AG04449 (cell line): ENCODE measurements at regions not wholly inside any gene's neighbourhood (a gene's known extent, or its start where the extent isn't known, plus 50 kb on each side); places are given as distances from the start of the nearest gene placed in this dataset.

Experiments
- CTCF ChIA-PET: fragments of 350-600 bp; formaldehyde crosslinking; extraction: SDS; loops from one replicate; lab custom pipeline; 2021; ENCODE audit warnings: antibody characterized with exemption; lab: Yijun Ruan, JAX
- POLR2A ChIA-PET: fragments of 400-600, 350-600 bp; formaldehyde crosslinking; extraction: SDS; loops from one replicate; lab custom pipeline; 2020; ENCODE audit warnings: antibody characterized with exemption, inconsistent platforms; lab: Yijun Ruan, JAX
- DNase-seq: peaks from one replicate; pipeline ENCODE4 v3.0.0-alpha.2; 2010; ENCODE audit warnings: low read depth, low spot score
- H3K4me3 ChIP-seq: 2 replicates; pipeline ENCODE4 v1.5.1; 2011; ENCODE audit warnings: low read depth, mild to moderate bottlenecking, control low read depth, low read length
- CTCF ChIP-seq: IDR thresholded peaks from one replicate; pipeline ENCODE4 v1.5.1; 2011; ENCODE audit warnings: mild to moderate bottlenecking, moderate library complexity, low read length, control low read depth, inconsistent platforms; ENCODE audit not compliant: insufficient read depth; ENCODE audit errors: missing control alignments

- no peak for TF ChIP-seq CTCF
- ChIA-PET POLR2A (no interaction called here), CTCF (no interaction called here)
- DNase-seq, result no peak
- no peak overlapping the region for H3K4me3 ChIP-seq
Measured at GRCh38 chr5:167241436-167242067, 1049.9 kb upstream of the WWC1 start.

DNA sequence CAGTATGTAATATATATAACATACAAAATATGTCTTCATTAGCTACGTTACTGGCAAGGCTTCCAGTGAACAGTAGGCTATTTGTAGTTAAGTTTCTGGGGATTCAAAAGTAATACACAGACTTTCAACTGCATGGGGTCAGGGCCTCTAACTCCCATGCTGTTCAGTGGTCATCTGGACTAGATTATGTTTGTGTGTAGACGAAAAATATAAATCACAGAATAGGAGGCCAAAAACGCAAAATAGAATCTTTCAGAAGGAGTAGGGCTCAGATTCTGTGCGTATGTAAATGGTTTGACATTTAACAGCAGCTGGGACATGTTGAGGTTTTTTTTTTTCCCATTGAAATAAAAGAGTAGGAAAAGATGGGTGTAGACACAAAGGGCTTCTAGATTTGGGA, 1048.7 kb upstream of the WWC1 start:
- DNase-seq, result no peak
- ChIA-PET CTCF (interaction anchor here (0.6 to 1.7 kb wide), 3 partner anchors 12 to 20 kb away, joined by 3 to 6 read pairs (median 3); no protein-coding TSS in a partner anchor), POLR2A (no interaction called here)
- TF ChIP-seq CTCF, result no peak
- H3K4me3 ChIP-seq, result no peak overlapping the region

- H3K4me3 ChIP-seq, result no peak overlapping the region
- no peak for TF ChIP-seq CTCF
- no peak for DNase-seq
- POLR2A ChIA-PET, result no interaction called here
- CTCF ChIA-PET, result interaction anchor here (0.6 to 1.7 kb wide), 5 partner anchors 13 to 322 kb away, joined by 3 to 6 read pairs (median 3); no protein-coding TSS in a partner anchor
Measured at GRCh38 chr5:167243463-167243862, 1048.0 kb upstream of the WWC1 start.

DNA sequence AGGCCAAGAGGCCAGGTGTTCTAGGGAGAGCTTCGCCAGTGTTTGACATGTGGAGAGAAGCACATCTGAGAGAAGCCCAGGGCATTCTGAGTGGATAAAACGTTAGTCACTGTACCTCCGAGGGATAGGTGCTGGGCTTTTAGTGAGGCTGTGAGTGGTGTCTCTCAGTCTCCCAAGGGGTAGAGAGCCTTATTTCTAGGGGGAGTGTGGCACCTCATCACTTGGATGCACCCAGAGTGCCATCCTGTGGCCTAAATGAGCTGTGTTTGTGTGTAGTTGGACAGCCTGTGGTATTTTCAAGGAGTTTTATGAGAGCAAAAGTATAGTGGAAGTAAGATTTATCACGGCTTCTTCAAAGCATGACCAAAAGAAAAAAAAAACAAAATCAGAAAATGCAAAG, 1046.9 kb upstream of the WWC1 start:
- peak; percentile 58 for TF ChIP-seq CTCF
- POLR2A ChIA-PET, result no interaction called here
- CTCF ChIA-PET, result interaction anchor here (0.6 to 1.7 kb wide), 11 partner anchors 9 to 321 kb away, joined by 3 to 9 read pairs (median 4); no protein-coding TSS in a partner anchor
- H3K4me3 ChIP-seq, result no peak overlapping the region
- no peak for DNase-seq

GRCh38 chr5:167245868-167246267, 1045.6 kb upstream of the WWC1 start:
- ChIA-PET CTCF (no interaction called here), POLR2A (no interaction called here)
- TF ChIP-seq CTCF, result no peak
- H3K4me3 ChIP-seq, result no peak overlapping the region
- no peak for DNase-seq

DNA sequence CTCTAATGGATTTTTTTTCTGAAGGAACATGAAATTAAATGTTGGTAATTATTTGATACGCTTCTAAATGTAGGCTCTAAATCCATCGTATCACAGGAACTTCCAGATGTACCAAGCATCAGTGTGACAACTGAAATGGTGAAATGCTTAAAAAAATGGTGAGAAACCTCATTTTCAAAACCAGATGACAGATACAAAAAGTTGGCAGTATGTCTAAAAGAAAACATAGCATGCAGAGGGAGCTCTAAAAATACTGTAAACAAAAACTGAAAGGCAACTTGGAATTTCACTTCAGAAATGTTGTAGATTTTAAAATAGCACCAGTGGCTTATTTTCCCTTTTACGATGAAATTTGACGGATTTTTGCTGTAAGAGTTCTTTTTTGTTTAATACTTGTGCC, 1043.6 kb upstream of the WWC1 start:
- TF ChIP-seq CTCF, result no peak
- CTCF ChIA-PET, result interaction anchor here (1.3 kb wide), 1 partner anchor 317 kb away, joined by 4 read pairs; no protein-coding TSS in a partner anchor
- POLR2A ChIA-PET, result no interaction called here
- no peak overlapping the region for H3K4me3 ChIP-seq
- DNase-seq, result no peak
